Transverse colon (tissue), 4 donors: ENCODE measurements at regions not wholly inside any gene's neighbourhood (a gene's known extent, or its start where the extent isn't known, plus 50 kb on each side); places are given as distances from the start of the nearest gene placed in this dataset.

Source experiments
- POLR2AphosphoS5 ChIP-seq, 3 donors: sonication (generic); formaldehyde crosslinking; IDR thresholded peaks; one replicate each; pipeline ENCODE4 v1.6.1; 2016; ENCODE audit warnings: antibody characterized with exemption in 3 of 3
- TF ChIP-seq, protein P1 (sequence below), 5 experiments: fragments of 200-600 bp in 3 of 5; fragments of 450-650 bp in 2 of 5; sonication (generic) in 3 of 5; IDR thresholded peaks; 1 replicate in 2 of 5; 2 replicates in 3 of 5; pipeline ENCODE4 v1.5.1; 2016 to 2017; ENCODE audit warnings: antibody characterized with exemption in 5 of 5, inconsistent platforms in 3 of 5, mild to moderate bottlenecking in 2 of 5, moderate library complexity in 1 of 5

DNA sequence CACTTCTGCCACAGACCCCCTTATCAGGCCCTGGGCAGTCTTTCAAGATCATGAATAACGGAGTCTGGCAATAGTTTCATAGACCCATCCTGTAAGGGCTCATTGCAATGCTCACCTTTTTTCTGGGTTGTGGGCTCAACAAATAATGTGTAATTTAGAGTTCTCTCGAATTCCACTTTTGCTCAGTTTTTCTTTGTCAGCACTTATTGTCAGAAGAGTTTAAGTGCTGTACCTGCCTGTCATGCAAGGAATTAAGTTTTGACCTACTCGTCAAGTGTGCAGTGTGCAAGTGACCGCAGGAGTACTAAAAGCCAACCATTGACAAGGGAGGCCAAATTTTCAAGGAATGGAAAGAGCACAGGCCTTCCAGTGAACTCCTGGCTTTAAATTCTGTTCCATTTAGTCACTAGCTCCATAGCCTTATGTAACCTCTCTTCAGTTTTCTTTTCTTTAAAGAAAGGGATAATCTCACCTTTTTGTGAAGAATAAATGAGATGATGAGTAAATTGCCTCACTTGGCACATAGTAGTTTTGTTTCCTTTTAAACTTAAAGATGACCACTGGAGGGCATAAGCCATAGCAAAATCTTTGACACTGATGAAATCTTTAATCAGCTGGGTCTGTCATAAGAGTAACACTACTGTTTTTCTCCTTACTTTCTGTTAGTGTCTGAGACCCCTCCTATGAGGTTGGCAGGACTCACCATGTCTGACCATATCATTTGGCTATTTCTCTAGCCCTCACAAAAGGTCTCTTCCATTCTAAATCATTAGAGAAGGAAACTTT, 313.3 kb downstream of the TYW1 start:
- TF ChIP-seq, protein P1, sequence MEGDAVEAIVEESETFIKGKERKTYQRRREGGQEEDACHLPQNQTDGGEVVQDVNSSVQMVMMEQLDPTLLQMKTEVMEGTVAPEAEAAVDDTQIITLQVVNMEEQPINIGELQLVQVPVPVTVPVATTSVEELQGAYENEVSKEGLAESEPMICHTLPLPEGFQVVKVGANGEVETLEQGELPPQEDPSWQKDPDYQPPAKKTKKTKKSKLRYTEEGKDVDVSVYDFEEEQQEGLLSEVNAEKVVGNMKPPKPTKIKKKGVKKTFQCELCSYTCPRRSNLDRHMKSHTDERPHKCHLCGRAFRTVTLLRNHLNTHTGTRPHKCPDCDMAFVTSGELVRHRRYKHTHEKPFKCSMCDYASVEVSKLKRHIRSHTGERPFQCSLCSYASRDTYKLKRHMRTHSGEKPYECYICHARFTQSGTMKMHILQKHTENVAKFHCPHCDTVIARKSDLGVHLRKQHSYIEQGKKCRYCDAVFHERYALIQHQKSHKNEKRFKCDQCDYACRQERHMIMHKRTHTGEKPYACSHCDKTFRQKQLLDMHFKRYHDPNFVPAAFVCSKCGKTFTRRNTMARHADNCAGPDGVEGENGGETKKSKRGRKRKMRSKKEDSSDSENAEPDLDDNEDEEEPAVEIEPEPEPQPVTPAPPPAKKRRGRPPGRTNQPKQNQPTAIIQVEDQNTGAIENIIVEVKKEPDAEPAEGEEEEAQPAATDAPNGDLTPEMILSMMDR (IDR thresholded peaks at IDR 0.05), result no peak
- TF ChIP-seq POLR2AphosphoS5 (IDR thresholded peaks at IDR 0.05), result no peak
